GM10266 (cell line): ENCODE measurements at regions not wholly inside any gene's neighbourhood (a gene's known extent, or its start where the extent isn't known, plus 50 kb on each side); places are given as distances from the start of the nearest gene placed in this dataset.

Experiments
- DNase-seq: peaks from one replicate; pipeline ENCODE4 v3.0.0; 2012; ENCODE audit errors: extremely low spot score
- TF ChIP-seq, protein P1 (sequence below): IDR thresholded peaks from 2 replicates; pipeline ENCODE4 v1.5.1; 2012; ENCODE audit warnings: mild to moderate bottlenecking, low read depth; ENCODE audit not compliant: control insufficient read depth, insufficient read depth; ENCODE audit errors: missing control alignments

GRCh38 chr2:181161615-181162014 lies 181.2 kb downstream of the UBE2E3 start:
- TF ChIP-seq, protein P1, sequence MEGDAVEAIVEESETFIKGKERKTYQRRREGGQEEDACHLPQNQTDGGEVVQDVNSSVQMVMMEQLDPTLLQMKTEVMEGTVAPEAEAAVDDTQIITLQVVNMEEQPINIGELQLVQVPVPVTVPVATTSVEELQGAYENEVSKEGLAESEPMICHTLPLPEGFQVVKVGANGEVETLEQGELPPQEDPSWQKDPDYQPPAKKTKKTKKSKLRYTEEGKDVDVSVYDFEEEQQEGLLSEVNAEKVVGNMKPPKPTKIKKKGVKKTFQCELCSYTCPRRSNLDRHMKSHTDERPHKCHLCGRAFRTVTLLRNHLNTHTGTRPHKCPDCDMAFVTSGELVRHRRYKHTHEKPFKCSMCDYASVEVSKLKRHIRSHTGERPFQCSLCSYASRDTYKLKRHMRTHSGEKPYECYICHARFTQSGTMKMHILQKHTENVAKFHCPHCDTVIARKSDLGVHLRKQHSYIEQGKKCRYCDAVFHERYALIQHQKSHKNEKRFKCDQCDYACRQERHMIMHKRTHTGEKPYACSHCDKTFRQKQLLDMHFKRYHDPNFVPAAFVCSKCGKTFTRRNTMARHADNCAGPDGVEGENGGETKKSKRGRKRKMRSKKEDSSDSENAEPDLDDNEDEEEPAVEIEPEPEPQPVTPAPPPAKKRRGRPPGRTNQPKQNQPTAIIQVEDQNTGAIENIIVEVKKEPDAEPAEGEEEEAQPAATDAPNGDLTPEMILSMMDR: no peak
- DNase-seq: no peak

GRCh38 chr2:181163139-181163538 lies 182.7 kb downstream of the UBE2E3 start:
- TF ChIP-seq, protein P1: no peak
- no peak for DNase-seq

DNA sequence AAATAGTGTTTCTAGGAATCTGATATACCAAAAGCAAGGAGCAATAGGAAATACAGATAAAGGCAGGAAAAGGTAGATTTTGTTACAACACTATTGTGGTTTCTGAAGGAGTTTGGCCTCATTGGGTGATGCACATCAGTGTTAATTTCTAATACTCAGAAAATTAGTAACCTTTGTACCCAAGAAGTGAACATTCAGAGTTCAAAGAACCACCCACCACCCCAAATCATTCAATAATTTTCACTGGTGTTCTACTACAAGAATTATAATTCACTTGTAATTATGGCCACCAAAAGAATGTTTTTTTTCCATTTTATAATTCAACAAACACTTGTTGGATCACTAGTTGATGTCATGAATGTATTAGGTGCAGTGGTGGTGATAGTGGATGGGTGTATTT lies 183.3 kb downstream of the UBE2E3 start:
- no peak for DNase-seq
- TF ChIP-seq, protein P1: no peak

GRCh38 chr2:181164699-181165098 lies 184.3 kb downstream of the UBE2E3 start:
- peak; percentile 28 for DNase-seq

GRCh38 chr2:181165199-181165868 lies 184.9 kb downstream of the UBE2E3 start:
- TF ChIP-seq, protein P1: no peak
- peak; percentile 24 for DNase-seq

More at GRCh38 chr2:181164699-181165098, 184.3 kb downstream of the UBE2E3 start:
- TF ChIP-seq, protein P1: no peak

- TF ChIP-seq, protein P1: no peak
- no peak for DNase-seq
These were observed 189.1 kb downstream of the UBE2E3 start for GRCh38 chr2:181169503-181169902.

- DNase-seq: no peak
- TF ChIP-seq, protein P1: no peak
These were observed 189.9 kb downstream of the UBE2E3 start for GRCh38 chr2:181170256-181170655.
